ENCODE measurements at regions not wholly inside any gene's neighbourhood (a gene's known extent, or its start where the extent isn't known, plus 50 kb on each side); places are given as distances from the start of the nearest gene placed in this dataset.

- WGBS (ENCODE audit: low lambda C conversion rate): 21% methylated on average over 5 of the region's 5 CpGs
- H3K4me1 ChIP-seq (ENCODE audit: insufficient read depth, low read length): no peaks in the 10 kb centered on the region
- no peaks in the 10 kb centered on the region for H3K9me3 ChIP-seq (ENCODE audit: low read length)
- no peak overlapping the region for H3K4me2 ChIP-seq (ENCODE audit: low read depth, low read length)
- no peak overlapping the region for H3K4me3 ChIP-seq (replicated peaks in 1 of 3; ENCODE audit: insufficient read depth in 1 of 3, low read depth in 2 of 3, low read length in 3 of 3)
- no peaks in the 10 kb centered on the region for H3K36me3 ChIP-seq (replicated peaks in 1 of 2; ENCODE audit: control insufficient read depth in 1 of 2, insufficient read depth in 2 of 2, low read length in 2 of 2)
- BruUV-seq (replicated peaks): no TSS peak
- CTCF ChIA-PET (ENCODE audit: low intra/inter-chr PET ratio, low total read pairs): no interaction called here
- no peak for TF ChIP-seq ZNF101 (CRISPR knock-in tag; IDR thresholded peaks at IDR 0.05; ENCODE audit: borderline replicate concordance, low read depth)
- no peak for TF ChIP-seq E2F1 (CRISPR knock-in tag; IDR thresholded peaks at IDR 0.05)
- TF ChIP-seq, protein P1, sequence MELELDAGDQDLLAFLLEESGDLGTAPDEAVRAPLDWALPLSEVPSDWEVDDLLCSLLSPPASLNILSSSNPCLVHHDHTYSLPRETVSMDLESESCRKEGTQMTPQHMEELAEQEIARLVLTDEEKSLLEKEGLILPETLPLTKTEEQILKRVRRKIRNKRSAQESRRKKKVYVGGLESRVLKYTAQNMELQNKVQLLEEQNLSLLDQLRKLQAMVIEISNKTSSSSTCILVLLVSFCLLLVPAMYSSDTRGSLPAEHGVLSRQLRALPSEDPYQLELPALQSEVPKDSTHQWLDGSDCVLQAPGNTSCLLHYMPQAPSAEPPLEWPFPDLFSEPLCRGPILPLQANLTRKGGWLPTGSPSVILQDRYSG (CRISPR knock-in tag; IDR thresholded peaks at IDR 0.05): no peak
- no peak for TF ChIP-seq HMGA1 (CRISPR knock-in tag; conservative IDR thresholded peaks at IDR 0.05)
- no peak for TF ChIP-seq POLR2AphosphoS2 (IDR thresholded peaks at IDR 0.05; ENCODE audit: low read depth, low read length)
- no peak for TF ChIP-seq GTF3A (CRISPR knock-in tag; conservative IDR thresholded peaks at IDR 0.05)
- TF ChIP-seq ZNF468 (CRISPR knock-in tag; IDR thresholded peaks at IDR 0.05): no peak
- no peak for TF ChIP-seq ZNF781 (CRISPR knock-in tag; IDR thresholded peaks at IDR 0.05; ENCODE audit: borderline replicate concordance, not compliant biosample characterization)
- TF ChIP-seq BRD4 (CRISPR knock-in tag; IDR thresholded peaks at IDR 0.05): no peak
- no peak for TF ChIP-seq YY1 (IDR thresholded peaks at IDR 0.05; ENCODE audit: insufficient read depth, insufficient replicate concordance, low read depth, low read length)
- no peak for TF ChIP-seq SRSF4 (IDR thresholded peaks at IDR 0.05; ENCODE audit: low read depth, low read length, poor library complexity, severe bottlenecking)
- TF ChIP-seq ZNF430 (CRISPR knock-in tag; IDR thresholded peaks at IDR 0.05): no peak
- no peak for TF ChIP-seq TCF7L2 (IDR thresholded peaks at IDR 0.05; ENCODE audit: low read depth, low read length)
- TF ChIP-seq SP4 (CRISPR knock-in tag; IDR thresholded peaks at IDR 0.05): no peak
- TF ChIP-seq JUND (CRISPR knock-in tag; IDR thresholded peaks at IDR 0.05): no peak
- H3K27ac ChIP-seq (ENCODE audit: extremely low read length, insufficient read depth, low read length): no peak overlapping the region
- no peaks in the 10 kb centered on the region for H3K27me3 ChIP-seq (ENCODE audit: control insufficient read depth in 1 of 2, insufficient read depth in 2 of 2, low read length in 2 of 2)
- no peak overlapping the region for H2AFZ ChIP-seq (ENCODE audit: low read length)
- POLR2A ChIA-PET: no interaction called here
- no peak for DNase-seq (ENCODE audit: low spot score)
- no peaks in the 10 kb centered on the region for H3K79me2 ChIP-seq (ENCODE audit: insufficient read depth, low read length)
- no peak for ATAC-seq
- H3K9ac ChIP-seq (ENCODE audit: insufficient read depth, low read depth, low read length): no peak overlapping the region
- in situ Hi-C loops (cut with HindIII; ENCODE audit: extremely low pct_ligation_motif_present, low pct_unique_long_range_greater_than_20kb) (no loop called here), intact Hi-C loops (cut with micrococcal nuclease; ENCODE audit: unreplicated experiment) (no loop called here)
- no peak for FAIRE-seq
- H4K20me1 ChIP-seq (ENCODE audit: insufficient read depth, low read length): no peaks in the 10 kb centered on the region
Observed at GRCh38 chr5:124502551-124502950, 243.9 kb downstream of the ZNF608 start.
